ENCODE measurements at regions not wholly inside any gene's neighbourhood (a gene's known extent, or its start where the extent isn't known, plus 50 kb on each side); places are given as distances from the start of the nearest gene placed in this dataset.
A peak's percentile ranks its signal among the peaks of the same experiment; 100 is the strongest.

DNA sequence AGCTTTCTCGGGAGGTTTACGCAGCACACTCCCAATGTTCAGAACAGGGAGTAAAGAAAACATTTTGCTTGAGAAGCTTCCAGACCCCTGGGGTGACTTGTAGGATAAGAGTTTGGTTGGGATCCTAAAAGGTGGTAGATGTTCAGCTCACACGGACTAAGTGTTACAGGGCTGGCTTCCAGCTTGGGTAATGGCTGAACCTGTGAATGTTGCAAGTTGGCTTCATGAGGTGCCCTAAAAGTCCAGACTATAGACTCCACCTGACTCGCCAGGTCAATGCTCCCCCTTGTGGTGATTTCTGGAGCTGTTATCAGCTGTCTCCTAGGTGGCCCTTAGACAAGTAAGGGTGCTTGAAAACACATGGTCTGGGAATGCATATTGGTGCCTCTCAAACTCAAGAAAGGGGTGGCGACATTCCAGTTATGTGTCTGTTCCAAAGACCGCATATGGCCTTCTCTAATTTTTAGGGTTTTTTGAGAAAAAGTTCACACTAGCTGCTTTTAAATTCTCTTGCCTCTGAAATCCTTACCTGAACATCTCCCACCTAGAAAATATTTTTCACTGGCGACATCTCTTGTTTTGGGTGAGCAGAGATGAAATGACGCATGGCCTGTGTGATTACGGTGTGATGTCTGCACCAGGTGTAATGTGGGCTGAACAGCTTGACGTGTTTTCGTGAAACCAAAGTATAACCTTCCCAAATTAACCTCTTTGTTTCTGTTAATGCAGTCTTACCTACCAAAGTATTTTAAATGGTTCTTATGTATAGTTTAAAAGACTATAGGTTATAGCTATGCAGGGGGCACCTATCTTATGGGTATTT lies 175.7 kb upstream of the KBTBD8 start:
- no peak for TF ChIP-seq POLR2AphosphoS5 (IDR thresholded peaks at IDR 0.05; ENCODE audit: low read depth, low read length)
- TF ChIP-seq POLR2A (IDR thresholded peaks at IDR 0.05; ENCODE audit: low read depth, low read length): no peak
- TF ChIP-seq TAF1 (IDR thresholded peaks at IDR 0.05; ENCODE audit: low read depth, low read length): no peak
- no peak for TF ChIP-seq SPI1 (IDR thresholded peaks at IDR 0.05; ENCODE audit: low read depth, low read length)
- no peak for TF ChIP-seq POU2F2 (IDR thresholded peaks at IDR 0.05; ENCODE audit: low read depth, low read length)
- TF ChIP-seq PAX5 (IDR thresholded peaks at IDR 0.05; ENCODE audit: insufficient read depth, low read length, severe bottlenecking): no peak
- FAIRE-seq (peak; percentile 90), DNase-seq (ENCODE audit: insufficient read length, low spot score) (peak; percentile 32)

DNA sequence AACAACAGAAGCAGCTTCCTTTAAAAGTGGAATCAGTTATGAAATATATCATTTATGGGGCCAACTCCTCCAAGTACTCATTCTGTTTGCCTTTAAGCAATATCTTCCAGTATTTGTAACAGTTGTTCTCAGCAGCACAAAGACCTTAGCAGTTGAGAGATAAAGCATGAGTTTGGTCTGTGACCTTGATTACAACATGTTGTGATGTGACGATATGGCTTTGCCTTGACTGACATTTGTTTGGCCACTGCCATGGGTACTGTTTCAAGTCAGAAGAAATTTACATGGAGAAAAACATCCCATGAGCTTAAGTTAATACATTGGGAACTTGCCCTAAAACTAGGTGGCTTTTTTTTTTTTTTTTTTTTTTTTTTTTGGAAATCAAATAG lies 175.1 kb upstream of the KBTBD8 start:
- no peak for TF ChIP-seq POU2F2 (IDR thresholded peaks at IDR 0.05; ENCODE audit: low read depth, low read length)
- TF ChIP-seq POLR2A (IDR thresholded peaks at IDR 0.05; ENCODE audit: low read depth, low read length): no peak
- TF ChIP-seq POLR2AphosphoS5 (IDR thresholded peaks at IDR 0.05; ENCODE audit: low read depth, low read length): no peak
- TF ChIP-seq PAX5 (IDR thresholded peaks at IDR 0.05; ENCODE audit: insufficient read depth, low read length, severe bottlenecking): no peak
- TF ChIP-seq TAF1 (IDR thresholded peaks at IDR 0.05; ENCODE audit: low read depth, low read length): no peak
- TF ChIP-seq SPI1 (IDR thresholded peaks at IDR 0.05; ENCODE audit: low read depth, low read length): no peak
- no peak for FAIRE-seq
- no peak for DNase-seq (ENCODE audit: insufficient read length, low spot score)

DNA sequence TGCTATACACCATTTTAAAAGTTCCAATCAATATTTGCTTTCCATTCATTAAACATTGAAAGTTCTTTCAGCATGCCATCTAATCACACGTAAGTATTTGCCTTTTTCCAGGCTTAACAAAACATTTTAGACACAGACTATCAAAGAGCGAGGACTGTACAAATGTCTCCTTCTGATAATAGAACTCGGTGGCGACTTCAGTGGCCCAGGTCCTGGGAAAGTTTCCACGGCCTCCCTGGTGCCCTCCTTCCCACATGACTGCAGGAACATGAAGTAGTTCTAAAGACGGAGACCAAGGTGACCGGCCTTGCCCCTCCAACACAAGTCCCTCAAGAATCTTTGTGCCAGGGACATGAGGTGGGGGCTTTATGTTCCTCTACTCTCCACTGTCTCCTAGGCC lies 174.6 kb upstream of the KBTBD8 start:
- TF ChIP-seq TAF1 (IDR thresholded peaks at IDR 0.05; ENCODE audit: low read depth, low read length) (no peak), POU2F2 (IDR thresholded peaks at IDR 0.05; ENCODE audit: low read depth, low read length) (no peak), POLR2A (IDR thresholded peaks at IDR 0.05; ENCODE audit: low read depth, low read length) (no peak), POLR2AphosphoS5 (IDR thresholded peaks at IDR 0.05; ENCODE audit: low read depth, low read length) (no peak), PAX5 (IDR thresholded peaks at IDR 0.05; ENCODE audit: insufficient read depth, low read length, severe bottlenecking) (no peak), SPI1 (IDR thresholded peaks at IDR 0.05; ENCODE audit: low read depth, low read length) (no peak)
- FAIRE-seq (no peak), DNase-seq (ENCODE audit: insufficient read length, low spot score) (no peak)

DNA sequence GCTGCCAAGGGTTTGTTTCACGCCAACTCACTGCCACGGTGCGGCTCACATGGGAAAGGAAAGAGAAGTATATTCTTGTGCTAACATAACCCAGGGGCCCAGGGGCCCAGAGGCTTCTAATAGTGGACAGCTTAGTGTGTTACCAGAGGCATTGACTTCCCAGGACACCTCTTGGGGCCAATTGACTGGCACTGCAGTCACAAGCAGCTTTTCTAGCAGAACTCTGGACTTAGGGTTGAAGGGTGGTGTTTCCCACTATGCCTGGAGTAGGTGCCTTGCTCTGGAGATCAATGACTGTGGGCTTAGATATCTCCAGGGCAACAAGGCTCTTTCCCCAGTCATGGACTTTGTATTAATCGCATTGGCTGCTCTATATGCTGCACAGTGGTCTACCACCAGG lies 172.7 kb upstream of the KBTBD8 start:
- DNase-seq (ENCODE audit: insufficient read length, low spot score) (no peak), FAIRE-seq (no peak)
- TF ChIP-seq POU2F2 (IDR thresholded peaks at IDR 0.05; ENCODE audit: low read depth, low read length): no peak

DNA sequence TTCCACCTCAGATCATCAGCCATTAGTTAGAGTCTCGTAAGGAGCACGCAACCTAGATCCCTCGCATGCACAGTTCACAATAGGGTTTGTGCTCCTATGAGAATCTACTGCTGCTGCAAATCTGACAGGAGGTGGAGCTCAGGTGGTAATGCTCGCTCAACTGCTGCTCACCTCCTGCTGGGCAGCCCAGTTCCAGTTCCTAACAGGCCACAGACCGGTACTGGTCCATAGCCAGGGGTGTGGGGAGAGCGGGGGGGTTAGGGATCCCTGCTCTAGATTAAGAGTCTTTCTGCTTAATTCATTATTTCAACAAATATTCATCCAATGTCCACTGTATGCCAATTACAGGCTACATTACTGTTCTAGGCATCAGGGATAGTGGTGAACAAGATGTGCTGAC lies 170.4 kb upstream of the KBTBD8 start:
- no peak for DNase-seq (ENCODE audit: insufficient read length, low spot score)
- TF ChIP-seq POLR2AphosphoS5 (IDR thresholded peaks at IDR 0.05; ENCODE audit: low read depth, low read length) (no peak), SPI1 (IDR thresholded peaks at IDR 0.05; ENCODE audit: low read depth, low read length) (no peak), PAX5 (IDR thresholded peaks at IDR 0.05; ENCODE audit: insufficient read depth, low read length, severe bottlenecking) (no peak), POLR2A (IDR thresholded peaks at IDR 0.05; ENCODE audit: low read depth, low read length) (no peak), POU2F2 (IDR thresholded peaks at IDR 0.05; ENCODE audit: low read depth, low read length) (no peak), TAF1 (IDR thresholded peaks at IDR 0.05; ENCODE audit: low read depth, low read length) (no peak)
- no peak for FAIRE-seq

DNA sequence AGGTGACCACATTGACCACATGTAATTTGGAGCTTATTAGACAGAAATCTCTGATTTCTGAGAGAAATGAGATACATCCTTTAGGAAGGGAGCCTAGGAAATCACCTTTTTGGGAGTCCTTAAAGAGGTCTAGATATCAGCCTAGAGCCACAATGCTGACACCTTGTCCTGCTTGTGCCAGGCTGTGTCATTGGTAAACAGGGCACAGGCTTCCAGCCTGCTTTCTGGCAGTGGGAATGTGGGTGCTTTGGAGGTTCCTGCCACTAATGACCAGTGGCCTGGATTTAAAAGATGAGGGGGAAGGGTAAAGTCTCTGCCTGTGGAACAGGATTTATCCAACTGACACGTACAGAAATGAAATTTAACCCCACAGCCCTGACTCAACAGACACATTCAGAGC lies 169.8 kb upstream of the KBTBD8 start:
- no peak for FAIRE-seq
- no peak for DNase-seq (ENCODE audit: insufficient read length, low spot score)

DNA sequence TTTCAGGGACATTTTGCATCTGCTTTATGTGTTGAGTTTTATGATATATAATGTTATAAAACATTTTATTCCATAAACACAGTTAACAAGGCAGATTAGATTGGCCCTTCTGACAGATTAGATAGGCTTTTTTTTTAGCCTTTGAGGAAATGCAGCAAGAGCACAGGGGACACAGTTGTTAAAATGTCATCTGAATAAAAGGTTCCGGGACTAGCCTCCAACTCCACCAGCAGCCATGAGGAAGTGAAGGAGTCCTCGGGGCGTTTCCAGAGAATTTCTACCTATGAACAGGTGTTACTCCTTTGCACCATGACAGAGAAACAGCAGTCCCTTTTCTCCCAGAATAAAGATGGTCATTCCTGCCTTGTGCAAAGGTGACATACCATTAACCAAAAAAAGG lies 167.8 kb upstream of the KBTBD8 start:
- DNase-seq (ENCODE audit: insufficient read length, low spot score): no peak
- FAIRE-seq: no peak
- TF ChIP-seq SPI1 (IDR thresholded peaks at IDR 0.05; ENCODE audit: low read depth, low read length): no peak

More for the DNA sequence above, 169.8 kb upstream of the KBTBD8 start:
- TF ChIP-seq SPI1 (IDR thresholded peaks at IDR 0.05; ENCODE audit: low read depth, low read length) (no peak), TAF1 (IDR thresholded peaks at IDR 0.05; ENCODE audit: low read depth, low read length) (no peak), POLR2A (IDR thresholded peaks at IDR 0.05; ENCODE audit: low read depth, low read length) (no peak), POU2F2 (IDR thresholded peaks at IDR 0.05; ENCODE audit: low read depth, low read length) (no peak), POLR2AphosphoS5 (IDR thresholded peaks at IDR 0.05; ENCODE audit: low read depth, low read length) (no peak), PAX5 (IDR thresholded peaks at IDR 0.05; ENCODE audit: insufficient read depth, low read length, severe bottlenecking) (no peak)

DNA sequence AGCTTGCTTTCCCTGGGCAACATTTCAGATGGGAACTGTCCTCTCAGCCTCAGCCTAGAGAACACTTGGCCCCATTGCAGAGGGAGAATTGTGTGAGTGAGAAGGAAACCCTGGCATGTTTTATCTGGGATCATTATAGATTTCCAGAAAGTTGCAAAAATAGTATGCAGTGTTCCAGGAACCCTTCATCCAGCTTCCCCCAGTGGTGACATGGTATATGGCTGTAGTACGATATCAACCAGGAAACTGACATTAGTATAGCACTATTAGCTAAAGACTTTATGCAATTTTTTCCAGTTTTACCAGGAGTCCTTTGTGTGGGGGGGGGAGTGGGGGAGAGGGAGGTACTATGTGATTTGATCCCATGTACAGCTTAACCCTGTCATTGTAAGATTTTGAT lies 166.2 kb upstream of the KBTBD8 start:
- FAIRE-seq: no peak
- no peak for TF ChIP-seq SPI1 (IDR thresholded peaks at IDR 0.05; ENCODE audit: low read depth, low read length)
- DNase-seq (ENCODE audit: insufficient read length, low spot score): no peak

DNA sequence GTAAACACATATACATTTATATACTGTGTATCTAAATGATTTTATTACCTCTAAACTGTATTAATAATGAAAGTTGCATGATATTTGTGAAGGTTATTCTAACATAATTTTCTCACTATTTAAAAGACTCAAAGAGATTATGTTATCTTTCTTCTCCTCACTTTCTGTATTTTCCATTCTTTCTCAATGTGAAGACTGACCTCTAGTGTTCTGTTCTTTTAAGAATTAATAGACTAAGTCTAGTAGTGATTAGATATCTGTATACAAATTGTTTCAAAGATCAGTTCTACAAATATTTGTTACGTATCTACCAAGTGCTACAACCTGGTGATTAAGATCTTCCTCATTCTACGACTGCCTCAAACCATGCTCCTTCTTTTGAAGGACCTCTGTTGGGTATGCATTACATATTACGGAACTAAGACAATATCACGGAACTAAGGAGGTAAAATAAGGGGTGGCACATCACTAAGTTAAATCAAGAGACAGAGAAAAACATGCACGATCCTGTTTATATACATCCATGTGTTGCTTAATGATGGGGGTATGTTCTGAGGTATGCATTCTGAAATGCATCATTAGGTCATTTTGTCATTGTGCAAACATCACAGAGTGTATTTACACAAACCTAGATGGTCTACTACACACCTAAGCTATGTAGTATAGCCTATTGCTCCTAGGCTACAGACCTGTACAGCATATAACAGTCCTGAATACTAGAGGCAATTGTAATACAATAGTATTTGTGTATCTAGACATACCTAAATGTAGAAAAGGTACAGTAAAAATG lies 161.5 kb upstream of the KBTBD8 start:
- no peak for FAIRE-seq
- TF ChIP-seq PAX5 (IDR thresholded peaks at IDR 0.05; ENCODE audit: insufficient read depth, low read length, severe bottlenecking): no peak
- TF ChIP-seq POLR2AphosphoS5 (IDR thresholded peaks at IDR 0.05; ENCODE audit: low read depth, low read length): no peak
- TF ChIP-seq POLR2A (IDR thresholded peaks at IDR 0.05; ENCODE audit: low read depth, low read length): no peak
- no peak for TF ChIP-seq SPI1 (IDR thresholded peaks at IDR 0.05; ENCODE audit: low read depth, low read length)
- no peak for TF ChIP-seq TAF1 (IDR thresholded peaks at IDR 0.05; ENCODE audit: low read depth, low read length)
- TF ChIP-seq POU2F2 (IDR thresholded peaks at IDR 0.05; ENCODE audit: low read depth, low read length): no peak
- DNase-seq (ENCODE audit: insufficient read length, low spot score): no peak

DNA sequence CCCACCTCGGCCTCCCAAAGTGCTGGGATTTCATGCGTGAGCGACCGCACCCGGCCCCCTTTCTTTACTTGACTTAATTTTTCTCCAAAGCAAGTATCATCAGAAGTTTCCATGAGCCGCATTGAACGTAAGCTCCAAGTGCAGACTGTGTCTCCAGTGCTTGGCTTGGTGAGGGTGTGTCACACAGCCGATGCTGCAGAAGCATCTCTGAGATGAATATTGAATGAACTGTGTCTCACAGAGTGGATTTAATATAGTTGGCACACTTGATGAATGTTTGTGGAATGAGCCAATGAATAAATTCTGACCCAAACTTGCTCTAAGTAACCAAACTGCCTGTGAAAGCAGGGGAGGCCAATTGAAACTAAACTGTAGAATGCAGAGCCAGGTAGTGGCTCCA lies 159.4 kb upstream of the KBTBD8 start:
- TF ChIP-seq SPI1 (IDR thresholded peaks at IDR 0.05; ENCODE audit: low read depth, low read length) (no peak), POLR2AphosphoS5 (IDR thresholded peaks at IDR 0.05; ENCODE audit: low read depth, low read length) (no peak), POU2F2 (IDR thresholded peaks at IDR 0.05; ENCODE audit: low read depth, low read length) (no peak), TAF1 (IDR thresholded peaks at IDR 0.05; ENCODE audit: low read depth, low read length) (no peak), POLR2A (IDR thresholded peaks at IDR 0.05; ENCODE audit: low read depth, low read length) (no peak), PAX5 (IDR thresholded peaks at IDR 0.05; ENCODE audit: insufficient read depth, low read length, severe bottlenecking) (no peak)
- FAIRE-seq: no peak
- no peak for DNase-seq (ENCODE audit: insufficient read length, low spot score)
